Naive thymus-derived CD8-positive, alpha-beta T cell (primary cell): ENCODE measurements at regions not wholly inside any gene's neighbourhood (a gene's known extent, or its start where the extent isn't known, plus 50 kb on each side); places are given as distances from the start of the nearest gene placed in this dataset.

Experiments
- ATAC-seq, 2 donors: fragments of 150-1000 bp; cut with Tn5 transposase in 1 of 2; sonication (Bioruptor Pico), chemical (Tn5 transposase) in 1 of 2; 1 replicate in 1 of 2; 2 replicates in 1 of 2; pipeline ENCODE4 v1.10.0; 2021; ENCODE audit warnings: mild to moderate bottlenecking in 2 of 2, moderate library complexity in 2 of 2
- POLR2A ChIA-PET: fragments of 350-600 bp; sonication (Branson Sonifier 250); formaldehyde crosslinking; loops from one replicate; lab custom pipeline; 2021; ENCODE audit warnings: antibody characterized with exemption; lab: Charles Lee
- DNase-seq, 10 donors: peaks; one replicate each; pipeline versions ENCODE4 v3.0.0 to v3.0.0-alpha.2; 2020 to 2022
- H3K27ac Mint-ChIP-seq, 10 donors: one replicate each; pipeline ENCODE4 v1.8.0; 2020 to 2022; ENCODE audit warnings: mild to moderate bottlenecking in 10 of 10, mixed read lengths in 10 of 10, moderate library complexity in 4 of 10, inconsistent platforms in 1 of 10
- H3K27me3 Mint-ChIP-seq, 5 donors: one replicate each; pipeline ENCODE4 v1.8.0; 2021 to 2022; ENCODE audit warnings: mixed read lengths in 5 of 5
- H3K36me3 Mint-ChIP-seq, 3 donors: one replicate each; pipeline ENCODE4 v1.8.0; 2020 to 2022; ENCODE audit warnings: mixed read lengths in 3 of 3, mild to moderate bottlenecking in 2 of 3, inconsistent platforms in 1 of 3
- H3K4me1 Mint-ChIP-seq, 4 donors: one replicate each; pipeline ENCODE4 v1.8.0; 2021 to 2022; ENCODE audit warnings: mixed read lengths in 4 of 4
- H3K4me3 Mint-ChIP-seq, 10 donors: one replicate each; pipeline ENCODE4 v1.8.0; 2020 to 2022; ENCODE audit warnings: mild to moderate bottlenecking in 10 of 10, mixed read lengths in 10 of 10, moderate library complexity in 6 of 10, inconsistent platforms in 1 of 10
- H3K9me3 Mint-ChIP-seq, 9 donors: one replicate each; pipeline ENCODE4 v1.8.0; 2020 to 2022; ENCODE audit warnings: mixed read lengths in 9 of 9, mild to moderate bottlenecking in 3 of 9, inconsistent platforms in 1 of 9, moderate library complexity in 1 of 9

- no peak for DNase-seq
- POLR2A ChIA-PET: no interaction called here
- Mint-ChIP-seq H3K4me1 (peaks cover 0 to 35% (median 0%) of the 10 kb centered on the region in 4 donors), H3K27me3 (peaks cover 5 to 21% (median 8%) of the 10 kb centered on the region in 5 donors), H3K4me3 (no peak overlapping the region), H3K9me3 (no peaks in the 10 kb centered on the region), H3K36me3 (no peaks in the 10 kb centered on the region), H3K27ac (peak overlapping the region in 2 of 10 donors; percentile 28 to 34)
- no peak for ATAC-seq
Observed at GRCh38 chr9:99515895-99516656, 294.0 kb downstream of the SEC61B start.

- Mint-ChIP-seq H3K4me1 (peaks cover 0 to 35% (median 0%) of the 10 kb centered on the region in 4 donors), H3K36me3 (no peaks in the 10 kb centered on the region), H3K4me3 (no peak overlapping the region), H3K9me3 (no peaks in the 10 kb centered on the region), H3K27ac (peak overlapping the region in 2 of 10 donors; percentile 28 to 34), H3K27me3 (peaks cover 5 to 21% (median 9%) of the 10 kb centered on the region in 5 donors)
- ATAC-seq (no peak), DNase-seq (no peak)
- POLR2A ChIA-PET: no interaction called here
Observed at GRCh38 chr9:99516657-99517049, 294.6 kb downstream of the SEC61B start.

GRCh38 chr9:99523838-99524237, 297.8 kb upstream of the NR4A3 start:
- H3K4me3 Mint-ChIP-seq: no peak overlapping the region
- peaks cover 0 to 3% (median 0%) of the 10 kb centered on the region in 9 donors for H3K9me3 Mint-ChIP-seq
- no peaks in the 10 kb centered on the region for H3K4me1 Mint-ChIP-seq
- H3K36me3 Mint-ChIP-seq: no peaks in the 10 kb centered on the region
- peaks cover 9 to 34% (median 15%) of the 10 kb centered on the region in 5 donors for H3K27me3 Mint-ChIP-seq
- DNase-seq: no peak
- no peak for ATAC-seq
- H3K27ac Mint-ChIP-seq: no peak overlapping the region
- POLR2A ChIA-PET: no interaction called here

GRCh38 chr9:99531313-99531712, 290.4 kb upstream of the NR4A3 start:
- no peaks in the 10 kb centered on the region for H3K36me3 Mint-ChIP-seq
- H3K4me1 Mint-ChIP-seq: no peaks in the 10 kb centered on the region
- ATAC-seq (no peak), DNase-seq (no peak)
- H3K4me3 Mint-ChIP-seq: no peak overlapping the region
- no peak overlapping the region for H3K27ac Mint-ChIP-seq
- H3K9me3 Mint-ChIP-seq: peaks cover 0 to 1% (median 0%) of the 10 kb centered on the region in 9 donors
- POLR2A ChIA-PET: no interaction called here
- peaks cover 2 to 19% (median 5%) of the 10 kb centered on the region in 5 donors for H3K27me3 Mint-ChIP-seq

- Mint-ChIP-seq H3K36me3 (no peaks in the 10 kb centered on the region), H3K4me3 (no peak overlapping the region), H3K4me1 (no peaks in the 10 kb centered on the region), H3K9me3 (no peaks in the 10 kb centered on the region), H3K27ac (no peak overlapping the region), H3K27me3 (peaks cover 8 to 35% (median 11%) of the 10 kb centered on the region in 5 donors)
- no peak for ATAC-seq
- DNase-seq: no peak
- POLR2A ChIA-PET: no interaction called here
Observed at GRCh38 chr9:99533421-99533820, 288.3 kb upstream of the NR4A3 start.

- POLR2A ChIA-PET: no interaction called here
- no peaks in the 10 kb centered on the region for H3K4me1 Mint-ChIP-seq
- ATAC-seq: no peak
- H3K27me3 Mint-ChIP-seq: peaks cover 8 to 24% (median 10%) of the 10 kb centered on the region in 5 donors
- H3K36me3 Mint-ChIP-seq: no peaks in the 10 kb centered on the region
- no peak overlapping the region for H3K27ac Mint-ChIP-seq
- DNase-seq: no peak
- H3K9me3 Mint-ChIP-seq: no peaks in the 10 kb centered on the region
- no peak overlapping the region for H3K4me3 Mint-ChIP-seq
Observed at GRCh38 chr9:99537996-99538395, 283.7 kb upstream of the NR4A3 start.

- H3K4me3 Mint-ChIP-seq: no peak overlapping the region
- DNase-seq (no peak), ATAC-seq (no peak)
- POLR2A ChIA-PET: no interaction called here
- H3K36me3 Mint-ChIP-seq: peaks cover 0 to 2% (median 0%) of the 10 kb centered on the region in 3 donors
- H3K4me1 Mint-ChIP-seq: no peaks in the 10 kb centered on the region
- peaks cover 0 to 5% (median 1%) of the 10 kb centered on the region in 5 donors for H3K27me3 Mint-ChIP-seq
- H3K9me3 Mint-ChIP-seq: peaks cover 0 to 10% (median 3%) of the 10 kb centered on the region in 9 donors
- no peak overlapping the region for H3K27ac Mint-ChIP-seq
Observed at GRCh38 chr9:99544526-99544925, 277.2 kb upstream of the NR4A3 start.

- H3K4me3 Mint-ChIP-seq: no peak overlapping the region
- H3K27ac Mint-ChIP-seq: no peak overlapping the region
- H3K36me3 Mint-ChIP-seq: peaks cover 0 to 45% (median 18%) of the 10 kb centered on the region in 3 donors
- POLR2A ChIA-PET: no interaction called here
- H3K27me3 Mint-ChIP-seq: peaks cover 15 to 40% (median 27%) of the 10 kb centered on the region in 5 donors
- no peak for ATAC-seq
- DNase-seq: no peak
- peaks cover 10 to 50% (median 34%) of the 10 kb centered on the region in 9 donors for H3K9me3 Mint-ChIP-seq
- H3K4me1 Mint-ChIP-seq: no peaks in the 10 kb centered on the region
Observed at GRCh38 chr9:99549441-99549840, 272.2 kb upstream of the NR4A3 start.

- Mint-ChIP-seq H3K9me3 (peaks cover 8 to 41% (median 29%) of the 10 kb centered on the region in 9 donors), H3K27me3 (peaks cover 12 to 34% (median 22%) of the 10 kb centered on the region in 5 donors), H3K4me1 (no peaks in the 10 kb centered on the region), H3K27ac (no peak overlapping the region), H3K36me3 (peaks cover 0 to 41% (median 20%) of the 10 kb centered on the region in 3 donors), H3K4me3 (no peak overlapping the region)
- POLR2A ChIA-PET: no interaction called here
- ATAC-seq: no peak
- no peak for DNase-seq
Observed at GRCh38 chr9:99555792-99556191, 265.9 kb upstream of the NR4A3 start.

- Mint-ChIP-seq H3K4me1 (no peaks in the 10 kb centered on the region), H3K27me3 (peaks cover 10 to 27% (median 18%) of the 10 kb centered on the region in 5 donors), H3K4me3 (no peak overlapping the region), H3K9me3 (peaks cover 7 to 32% (median 19%) of the 10 kb centered on the region in 9 donors), H3K27ac (no peak overlapping the region), H3K36me3 (peaks cover 0 to 33% (median 13%) of the 10 kb centered on the region in 3 donors)
- POLR2A ChIA-PET: no interaction called here
- ATAC-seq (no peak), DNase-seq (no peak)
Observed at GRCh38 chr9:99556998-99557397, 264.7 kb upstream of the NR4A3 start.

- peaks cover 7 to 29% (median 12%) of the 10 kb centered on the region in 9 donors for H3K9me3 Mint-ChIP-seq
- H3K4me3 Mint-ChIP-seq: no peak overlapping the region
- H3K4me1 Mint-ChIP-seq: no peaks in the 10 kb centered on the region
- DNase-seq: no peak
- ATAC-seq: no peak
- peaks cover 1 to 19% (median 10%) of the 10 kb centered on the region in 5 donors for H3K27me3 Mint-ChIP-seq
- peaks cover 0 to 25% (median 5%) of the 10 kb centered on the region in 3 donors for H3K36me3 Mint-ChIP-seq
- POLR2A ChIA-PET: no interaction called here
- H3K27ac Mint-ChIP-seq: no peak overlapping the region
Observed at GRCh38 chr9:99557816-99558215, 263.9 kb upstream of the NR4A3 start.

- Mint-ChIP-seq H3K27ac (no peak overlapping the region), H3K27me3 (peaks cover 2 to 9% (median 4%) of the 10 kb centered on the region in 5 donors), H3K9me3 (peaks cover 0 to 14% (median 10%) of the 10 kb centered on the region in 9 donors), H3K4me1 (no peaks in the 10 kb centered on the region), H3K4me3 (no peak overlapping the region), H3K36me3 (peaks cover 0 to 9% (median 4%) of the 10 kb centered on the region in 3 donors)
- no peak for DNase-seq
- ATAC-seq: no peak
- POLR2A ChIA-PET: no interaction called here
Observed at GRCh38 chr9:99559776-99560175, 261.9 kb upstream of the NR4A3 start.

- Mint-ChIP-seq H3K36me3 (peaks cover 0 to 9% (median 4%) of the 10 kb centered on the region in 3 donors), H3K9me3 (peaks cover 0 to 14% (median 10%) of the 10 kb centered on the region in 9 donors), H3K4me3 (no peak overlapping the region), H3K27ac (no peak overlapping the region), H3K27me3 (peaks cover 2 to 9% (median 4%) of the 10 kb centered on the region in 5 donors), H3K4me1 (no peaks in the 10 kb centered on the region)
- DNase-seq: no peak
- no peak for ATAC-seq
- POLR2A ChIA-PET: no interaction called here
Observed at GRCh38 chr9:99560561-99560960, 261.1 kb upstream of the NR4A3 start.
